ENCODE measurements at regions not wholly inside any gene's neighbourhood (a gene's known extent, or its start where the extent isn't known, plus 50 kb on each side); places are given as distances from the start of the nearest gene placed in this dataset.
"Not testable (repeated sequence)": the region's sequence is repeated elsewhere in the genome, so short reads cannot be mapped to it uniquely, and the experiment has no call there.

GRCh38 chr13:33548069-33548468 is 262.5 kb upstream of the STARD13 start:
- no peak for DNase-seq (ENCODE audit: low read depth in 1 of 2, low spot score in 1 of 2)

GRCh38 chr13:33550276-33550675 is 264.7 kb upstream of the STARD13 start:
- no peak for DNase-seq (ENCODE audit: low read depth in 1 of 2, low spot score in 1 of 2)

- no peak for DNase-seq (ENCODE audit: low read depth in 1 of 2, low spot score in 1 of 2)
Observed at GRCh38 chr13:33550885-33551284, 265.3 kb upstream of the STARD13 start.

GRCh38 chr13:33554919-33555791 is 262.8 kb upstream of the RFC3 start:
- no peak for DNase-seq (ENCODE audit: low read depth in 1 of 2, low spot score in 1 of 2)

GRCh38 chr13:33556828-33557227 is 261.1 kb upstream of the RFC3 start:
- no peak for DNase-seq (ENCODE audit: low read depth in 1 of 2, low spot score in 1 of 2)

GRCh38 chr13:33560726-33561125 is 257.2 kb upstream of the RFC3 start:
- DNase-seq (ENCODE audit: low read depth in 1 of 2, low spot score in 1 of 2) = no peak

- no peak for DNase-seq (ENCODE audit: low read depth in 1 of 2, low spot score in 1 of 2)
Observed at GRCh38 chr13:33561627-33562026, 256.3 kb upstream of the RFC3 start.

- no peak for DNase-seq (ENCODE audit: low read depth in 1 of 2, low spot score in 1 of 2)
Observed at GRCh38 chr13:33571618-33572017, 246.3 kb upstream of the RFC3 start.

GRCh38 chr13:33572322-33572721 is 245.6 kb upstream of the RFC3 start:
- not testable (repeated sequence) for DNase-seq (ENCODE audit: low read depth in 1 of 2, low spot score in 1 of 2)

GRCh38 chr13:33575378-33575777 is 242.6 kb upstream of the RFC3 start:
- no peak for DNase-seq (ENCODE audit: low read depth in 1 of 2, low spot score in 1 of 2)

- DNase-seq (ENCODE audit: low read depth in 1 of 2, low spot score in 1 of 2) = no peak
Observed at GRCh38 chr13:33577007-33577406, 240.9 kb upstream of the RFC3 start.

GRCh38 chr13:33578786-33579185 is 239.2 kb upstream of the RFC3 start:
- no peak for DNase-seq (ENCODE audit: low read depth in 1 of 2, low spot score in 1 of 2)

GRCh38 chr13:33582121-33582520 is 235.8 kb upstream of the RFC3 start:
- DNase-seq (ENCODE audit: low read depth in 1 of 2, low spot score in 1 of 2) = no peak

- DNase-seq (ENCODE audit: low read depth in 1 of 2, low spot score in 1 of 2) = no peak
Observed at GRCh38 chr13:33583398-33583797, 234.6 kb upstream of the RFC3 start.

- DNase-seq (ENCODE audit: low read depth in 1 of 2, low spot score in 1 of 2) = no peak
Observed at GRCh38 chr13:33590936-33591335, 227.0 kb upstream of the RFC3 start.

- DNase-seq (ENCODE audit: low read depth in 1 of 2, low spot score in 1 of 2) = no peak
Observed at GRCh38 chr13:33606692-33607091, 211.3 kb upstream of the RFC3 start.

- DNase-seq (ENCODE audit: low read depth in 1 of 2, low spot score in 1 of 2) = peak; percentile 32 to 36
Observed at GRCh38 chr13:33610438-33611120, 207.4 kb upstream of the RFC3 start.

GRCh38 chr13:33611121-33611805 is 206.7 kb upstream of the RFC3 start:
- DNase-seq (ENCODE audit: low read depth in 1 of 2, low spot score in 1 of 2) = no peak

- no peak for DNase-seq (ENCODE audit: low read depth in 1 of 2, low spot score in 1 of 2)
Observed at GRCh38 chr13:33612641-33613638, 205.0 kb upstream of the RFC3 start.

- no peak for DNase-seq (ENCODE audit: low read depth in 1 of 2, low spot score in 1 of 2)
Observed at GRCh38 chr13:33615436-33615835, 202.5 kb upstream of the RFC3 start.

GRCh38 chr13:33616130-33616529 is 201.8 kb upstream of the RFC3 start:
- DNase-seq (ENCODE audit: low read depth in 1 of 2, low spot score in 1 of 2) = no peak

Data from activated CD4-positive, alpha-beta T cell treated with anti-CD3 and anti-CD28 coated beads, Interleukin-2, amount 50 U/mL, for 24 hours (primary cell).